ENCODE measurements at regions not wholly inside any gene's neighbourhood (a gene's known extent, or its start where the extent isn't known, plus 50 kb on each side); places are given as distances from the start of the nearest gene placed in this dataset.

DNA sequence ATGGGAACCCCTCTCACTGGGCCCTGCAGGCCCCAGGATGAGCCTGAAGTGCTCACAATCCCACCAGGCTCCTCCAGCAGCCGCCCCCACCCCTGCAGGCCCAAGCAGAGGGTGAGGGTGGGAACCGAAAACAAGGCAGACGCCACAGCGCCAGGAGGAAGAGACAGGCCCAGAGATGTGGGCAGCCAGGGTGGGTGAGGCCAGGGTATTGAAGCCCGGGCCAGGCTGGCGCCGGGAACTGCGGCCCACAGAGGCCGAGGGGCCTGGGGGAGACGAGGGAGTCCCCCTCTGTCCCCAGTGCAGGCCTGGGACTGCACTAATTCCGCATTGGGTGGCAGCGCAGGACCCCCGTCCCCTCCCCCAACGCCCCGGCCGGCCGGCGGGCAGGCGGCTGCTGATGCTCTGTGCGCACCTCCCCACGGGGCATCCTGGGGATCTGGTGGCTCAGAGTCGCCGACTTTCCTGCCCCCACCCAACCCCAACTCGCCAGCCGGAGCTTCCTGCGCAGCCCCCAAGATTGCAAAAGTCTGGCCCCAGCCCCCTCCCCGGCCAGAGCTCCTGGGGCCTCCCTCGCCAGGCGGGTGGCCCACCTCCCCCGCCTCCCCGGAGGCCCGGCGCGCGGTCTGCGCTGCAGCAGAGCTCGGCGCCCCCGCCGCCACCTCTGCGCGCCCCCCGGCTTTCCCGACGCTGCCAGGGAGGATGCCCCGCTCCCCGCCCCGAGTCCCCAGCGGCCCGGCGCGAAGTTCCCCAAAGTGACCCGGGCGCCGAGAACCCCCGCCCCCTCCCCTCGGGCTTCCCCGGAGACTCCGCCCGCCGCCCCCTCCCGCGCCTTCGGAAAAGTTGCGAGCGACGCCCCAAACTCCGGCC, 107.8 kb downstream of the ENGASE start:
- no peak for TF ChIP-seq EZH2phosphoT487 (IDR thresholded peaks at IDR 0.05; ENCODE audit: borderline replicate concordance)
- TF ChIP-seq, protein P1, sequence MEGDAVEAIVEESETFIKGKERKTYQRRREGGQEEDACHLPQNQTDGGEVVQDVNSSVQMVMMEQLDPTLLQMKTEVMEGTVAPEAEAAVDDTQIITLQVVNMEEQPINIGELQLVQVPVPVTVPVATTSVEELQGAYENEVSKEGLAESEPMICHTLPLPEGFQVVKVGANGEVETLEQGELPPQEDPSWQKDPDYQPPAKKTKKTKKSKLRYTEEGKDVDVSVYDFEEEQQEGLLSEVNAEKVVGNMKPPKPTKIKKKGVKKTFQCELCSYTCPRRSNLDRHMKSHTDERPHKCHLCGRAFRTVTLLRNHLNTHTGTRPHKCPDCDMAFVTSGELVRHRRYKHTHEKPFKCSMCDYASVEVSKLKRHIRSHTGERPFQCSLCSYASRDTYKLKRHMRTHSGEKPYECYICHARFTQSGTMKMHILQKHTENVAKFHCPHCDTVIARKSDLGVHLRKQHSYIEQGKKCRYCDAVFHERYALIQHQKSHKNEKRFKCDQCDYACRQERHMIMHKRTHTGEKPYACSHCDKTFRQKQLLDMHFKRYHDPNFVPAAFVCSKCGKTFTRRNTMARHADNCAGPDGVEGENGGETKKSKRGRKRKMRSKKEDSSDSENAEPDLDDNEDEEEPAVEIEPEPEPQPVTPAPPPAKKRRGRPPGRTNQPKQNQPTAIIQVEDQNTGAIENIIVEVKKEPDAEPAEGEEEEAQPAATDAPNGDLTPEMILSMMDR (conservative IDR thresholded peaks at IDR 0.05; ENCODE audit: low read length), result no peak
